Suprapubic skin (tissue), 3 donors: ENCODE measurements at regions not wholly inside any gene's neighbourhood (a gene's known extent, or its start where the extent isn't known, plus 50 kb on each side); places are given as distances from the start of the nearest gene placed in this dataset.

ENCODE experiments used
- CTCF ChIP-seq, 2 donors: fragments of 200-600 bp in 1 of 2; fragments of 450-650 bp in 1 of 2; sonication (generic) in 1 of 2; IDR thresholded peaks; one replicate each; pipeline ENCODE4 v1.5.1; 2016 to 2019; ENCODE audit warnings: antibody characterized with exemption in 2 of 2, mild to moderate bottlenecking in 1 of 2, moderate library complexity in 1 of 2
- EP300 ChIP-seq: sonication (generic); formaldehyde crosslinking; IDR thresholded peaks from one replicate; pipeline ENCODE4 v1.6.1; 2017; ENCODE audit warnings: antibody characterized with exemption
- POLR2A ChIP-seq, 2 donors: fragments of 450-650 bp; IDR thresholded peaks; one replicate each; pipeline ENCODE4 v1.6.1; 2017; ENCODE audit warnings: antibody characterized with exemption in 2 of 2, mild to moderate bottlenecking in 2 of 2, moderate library complexity in 2 of 2

- TF ChIP-seq CTCF (IDR thresholded peaks at IDR 0.05) (no peak), POLR2A (IDR thresholded peaks at IDR 0.05) (no peak), EP300 (no peak)
Observed at GRCh38 chr12:29088611-29089219, 60.4 kb upstream of the FAR2 start.
